Fibroblast of lung (primary cell): ENCODE measurements at regions not wholly inside any gene's neighbourhood (a gene's known extent, or its start where the extent isn't known, plus 50 kb on each side); places are given as distances from the start of the nearest gene placed in this dataset.

Source experiments
- CTCF ChIP-seq, 2 donors: IDR thresholded peaks in 1 of 2; conservative IDR thresholded peaks in 1 of 2; 1 replicate in 1 of 2; 2 replicates in 1 of 2; pipeline ENCODE4 v1.5.1; 2011 to 2012; ENCODE audit warnings: low read length in 2 of 2, control low read depth in 1 of 2, inconsistent platforms in 1 of 2, low read depth in 1 of 2, mild to moderate bottlenecking in 1 of 2
- EZH2 ChIP-seq: IDR thresholded peaks from 2 replicates; pipeline ENCODE4 v1.5.1; 2012; ENCODE audit warnings: low read length, control low read depth, mild to moderate bottlenecking; ENCODE audit errors: missing control alignments

- TF ChIP-seq CTCF (conservative IDR thresholded peaks at IDR 0.05 in 1 of 2, IDR thresholded peaks at IDR 0.05 in 1 of 2; ENCODE audit: low read depth in 1 of 2, low read length in 2 of 2): no peak
- TF ChIP-seq EZH2: no peak
Observed at GRCh38 chr9:80359941-80360881, 788.4 kb downstream of the TLE4 start.
